Esophagus (tissue), 2 donors: ENCODE measurements at regions not wholly inside any gene's neighbourhood (a gene's known extent, or its start where the extent isn't known, plus 50 kb on each side); places are given as distances from the start of the nearest gene placed in this dataset.

Experiments
- H3K27ac ChIP-seq, 2 donors: one replicate each; pipeline ENCODE4 v1.5.1; 2013; ENCODE audit warnings: low read depth in 2 of 2, mild to moderate bottlenecking in 2 of 2, inconsistent platforms in 1 of 2, low read length in 1 of 2, moderate library complexity in 1 of 2
- H3K27me3 ChIP-seq, 2 donors: one replicate each; pipeline ENCODE4 v1.6.1; 2013; ENCODE audit warnings: low read length in 2 of 2, control low read depth in 1 of 2, mild to moderate bottlenecking in 1 of 2; ENCODE audit not compliant: insufficient read depth in 2 of 2, control insufficient read depth in 1 of 2
- H3K36me3 ChIP-seq, 2 donors: one replicate each; pipeline ENCODE4 v1.6.1; 2013; ENCODE audit warnings: low read length in 1 of 2; ENCODE audit not compliant: control insufficient read depth in 2 of 2, insufficient read depth in 2 of 2
- H3K4me1 ChIP-seq, 2 donors: one replicate each; pipeline ENCODE4 v1.6.1; 2013; ENCODE audit warnings: low read length in 1 of 2; ENCODE audit not compliant: control insufficient read depth in 2 of 2, insufficient read depth in 2 of 2
- H3K4me3 ChIP-seq, 2 donors: one replicate each; pipeline ENCODE4 v1.5.1; 2013; ENCODE audit warnings: low read length in 2 of 2, mild to moderate bottlenecking in 2 of 2, low read depth in 1 of 2, moderate library complexity in 1 of 2
- H3K9me3 ChIP-seq, 2 donors: one replicate each; pipeline ENCODE4 v1.6.1; 2013; ENCODE audit warnings: mild to moderate bottlenecking in 2 of 2, low read depth in 1 of 2, low read length in 1 of 2, moderate library complexity in 1 of 2; ENCODE audit not compliant: control insufficient read depth in 2 of 2, insufficient read depth in 1 of 2
- WGBS, 2 donors: extraction: QIAGEN DNeasy Blood & Tissue Kit; methylation state at CpG; one replicate each; pipeline ENCODE4 v1.1.7; 2013; 5-methylcytosine and 5-hydroxymethylcytosine counted together
- donor health status: healthy with polysubstance abuse.
- donor health status: Bipolar disorder and iron deficiency.

GRCh38 chr10:60728056-60728455 lies 50.2 kb upstream of the CDK1 start:
- Histone ChIP-seq H3K4me3 (no peak overlapping the region), H3K27me3 (no peaks in the 10 kb centered on the region), H3K36me3 (no peaks in the 10 kb centered on the region), H3K27ac (no peak overlapping the region), H3K4me1 (no peaks in the 10 kb centered on the region), H3K9me3 (no peaks in the 10 kb centered on the region)
- WGBS, 2 donors: 72% methylated on average over 5 of the region's 5 CpGs

- Histone ChIP-seq H3K9me3 (no peaks in the 10 kb centered on the region), H3K27me3 (no peaks in the 10 kb centered on the region), H3K4me1 (no peaks in the 10 kb centered on the region), H3K4me3 (no peak overlapping the region), H3K27ac (no peak overlapping the region), H3K36me3 (no peaks in the 10 kb centered on the region)
Measured at GRCh38 chr10:60726257-60726656, 52.0 kb upstream of the CDK1 start.

GRCh38 chr10:60722623-60723022 lies 55.7 kb upstream of the CDK1 start:
- Histone ChIP-seq H3K4me1 (no peaks in the 10 kb centered on the region), H3K27ac (no peak overlapping the region), H3K36me3 (no peaks in the 10 kb centered on the region), H3K4me3 (no peak overlapping the region), H3K27me3 (no peaks in the 10 kb centered on the region), H3K9me3 (no peaks in the 10 kb centered on the region)
- 60 to 63% methylated on average over 3 of the region's 3 CpGs for WGBS, 2 donors

GRCh38 chr10:60719721-60720120 lies 58.6 kb upstream of the CDK1 start:
- no peaks in the 10 kb centered on the region for H3K9me3 ChIP-seq
- H3K27me3 ChIP-seq: no peaks in the 10 kb centered on the region
- H3K36me3 ChIP-seq: no peaks in the 10 kb centered on the region
- no peak overlapping the region for H3K4me3 ChIP-seq
- H3K4me1 ChIP-seq: no peaks in the 10 kb centered on the region
- H3K27ac ChIP-seq: no peak overlapping the region
- WGBS, 2 donors: 71 to 79% methylated on average over 1 of the region's 1 CpG

- WGBS, 2 donors: 27 to 41% methylated on average over 1 of the region's 1 CpG
- Histone ChIP-seq H3K27ac (no peak overlapping the region), H3K36me3 (no peaks in the 10 kb centered on the region)
Measured at GRCh38 chr10:60718886-60719285, 59.4 kb upstream of the CDK1 start.

GRCh38 chr10:60717852-60718251 lies 60.4 kb upstream of the CDK1 start:
- Histone ChIP-seq H3K36me3 (no peaks in the 10 kb centered on the region), H3K9me3 (no peaks in the 10 kb centered on the region), H3K27me3 (no peaks in the 10 kb centered on the region), H3K4me1 (no peaks in the 10 kb centered on the region), H3K4me3 (no peak overlapping the region), H3K27ac (no peak overlapping the region)

More at GRCh38 chr10:60718886-60719285, 59.4 kb upstream of the CDK1 start:
- Histone ChIP-seq H3K4me3 (no peak overlapping the region), H3K27me3 (no peaks in the 10 kb centered on the region), H3K9me3 (no peaks in the 10 kb centered on the region), H3K4me1 (no peaks in the 10 kb centered on the region)

- 68 to 74% methylated on average over 2 of the region's 2 CpGs for WGBS, 2 donors
- Histone ChIP-seq H3K4me1 (no peaks in the 10 kb centered on the region), H3K27me3 (no peaks in the 10 kb centered on the region), H3K27ac (no peak overlapping the region), H3K9me3 (no peaks in the 10 kb centered on the region), H3K4me3 (no peak overlapping the region), H3K36me3 (no peaks in the 10 kb centered on the region)
Measured at GRCh38 chr10:60714233-60714632, 64.0 kb upstream of the CDK1 start.

- Histone ChIP-seq H3K4me3 (no peak overlapping the region), H3K9me3 (no peaks in the 10 kb centered on the region), H3K27me3 (no peaks in the 10 kb centered on the region), H3K27ac (no peak overlapping the region), H3K4me1 (no peaks in the 10 kb centered on the region), H3K36me3 (no peaks in the 10 kb centered on the region)
- 90 to 91% methylated on average over 2 of the region's 2 CpGs for WGBS, 2 donors
Measured at GRCh38 chr10:60711496-60711895, 66.8 kb upstream of the CDK1 start.

- Histone ChIP-seq H3K4me3 (no peak overlapping the region), H3K9me3 (no peaks in the 10 kb centered on the region), H3K4me1 (no peaks in the 10 kb centered on the region), H3K27me3 (no peaks in the 10 kb centered on the region), H3K27ac (no peak overlapping the region), H3K36me3 (no peaks in the 10 kb centered on the region)
- WGBS, 2 donors: 92 to 95% methylated on average over 1 of the region's 1 CpG
Measured at GRCh38 chr10:60710041-60710440, 68.2 kb upstream of the CDK1 start.

- no peaks in the 10 kb centered on the region for H3K9me3 ChIP-seq
- no peaks in the 10 kb centered on the region for H3K36me3 ChIP-seq
- no peak overlapping the region for H3K27ac ChIP-seq
- H3K4me3 ChIP-seq: no peak overlapping the region
- WGBS, 2 donors: 0 to 29% methylated on average over 1 of the region's 1 CpG
- H3K27me3 ChIP-seq: no peaks in the 10 kb centered on the region
- no peaks in the 10 kb centered on the region for H3K4me1 ChIP-seq
Measured at GRCh38 chr10:60708666-60709065, 69.6 kb upstream of the CDK1 start.
